GM15510 (cell line): ENCODE measurements at regions not wholly inside any gene's neighbourhood (a gene's known extent, or its start where the extent isn't known, plus 50 kb on each side); places are given as distances from the start of the nearest gene placed in this dataset.

Experiments used
- POLR2A ChIP-seq: IDR thresholded peaks from 3 replicates; pipeline ENCODE4 v1.6.1; 2011; ENCODE audit warnings: borderline replicate concordance; ENCODE audit not compliant: insufficient read length; ENCODE audit errors: extremely low read depth

- no peak for TF ChIP-seq POLR2A
These were observed 153.9 kb upstream of the IRF2BP2 start for GRCh38 chr1:234763910-234764309.

- no peak for TF ChIP-seq POLR2A
These were observed 153.4 kb upstream of the IRF2BP2 start for GRCh38 chr1:234763367-234763766.

- TF ChIP-seq POLR2A, result no peak
These were observed 150.3 kb upstream of the IRF2BP2 start for GRCh38 chr1:234760303-234760723.

- TF ChIP-seq POLR2A, result no peak
These were observed 149.9 kb upstream of the IRF2BP2 start for GRCh38 chr1:234759888-234760287.

- TF ChIP-seq POLR2A, result no peak
These were observed 148.9 kb upstream of the IRF2BP2 start for GRCh38 chr1:234758851-234759250.

GRCh38 chr1:234756857-234757256, 146.9 kb upstream of the IRF2BP2 start:
- TF ChIP-seq POLR2A, result no peak

- TF ChIP-seq POLR2A, result no peak
These were observed 146.2 kb upstream of the IRF2BP2 start for GRCh38 chr1:234756066-234756774.

- no peak for TF ChIP-seq POLR2A
These were observed 145.5 kb upstream of the IRF2BP2 start for GRCh38 chr1:234755449-234755863.

GRCh38 chr1:234753979-234754378, 144.0 kb upstream of the IRF2BP2 start:
- TF ChIP-seq POLR2A, result no peak

GRCh38 chr1:234752927-234753326, 142.9 kb upstream of the IRF2BP2 start:
- no peak for TF ChIP-seq POLR2A

- TF ChIP-seq POLR2A, result no peak
These were observed 141.7 kb upstream of the IRF2BP2 start for GRCh38 chr1:234751678-234752077.

GRCh38 chr1:234750922-234751627, 141.1 kb upstream of the IRF2BP2 start:
- TF ChIP-seq POLR2A, result no peak

GRCh38 chr1:234748713-234749112, 138.7 kb upstream of the IRF2BP2 start:
- TF ChIP-seq POLR2A, result no peak

- no peak for TF ChIP-seq POLR2A
These were observed 138.1 kb upstream of the IRF2BP2 start for GRCh38 chr1:234748066-234748465.

GRCh38 chr1:234746798-234747196, 136.8 kb upstream of the IRF2BP2 start:
- TF ChIP-seq POLR2A, result no peak

- TF ChIP-seq POLR2A, result no peak
These were observed 136.1 kb upstream of the IRF2BP2 start for GRCh38 chr1:234745844-234746797.

GRCh38 chr1:234745276-234745675, 135.3 kb upstream of the IRF2BP2 start:
- no peak for TF ChIP-seq POLR2A
